ENCODE measurements at regions not wholly inside any gene's neighbourhood (a gene's known extent, or its start where the extent isn't known, plus 50 kb on each side); places are given as distances from the start of the nearest gene placed in this dataset.
"Not testable (repeated sequence)": the region's sequence is repeated elsewhere in the genome, so short reads cannot be mapped to it uniquely, and the experiment has no call there.

GRCh38 chr15:79562403-79562815, 130.3 kb downstream of the MINAR1 start:
- no peak overlapping the region for H3K4me2 ChIP-seq (ENCODE audit: low read length)
- no peaks in the 10 kb centered on the region for H3K27me3 ChIP-seq (ENCODE audit: control insufficient read depth, insufficient read depth, low read length)
- H3K79me2 ChIP-seq = no peaks in the 10 kb centered on the region
- no peak for TF ChIP-seq CTCF (IDR thresholded peaks at IDR 0.05)
- no peak overlapping the region for H3K9ac ChIP-seq
- H3K9me3 ChIP-seq (ENCODE audit: control insufficient read depth, low read length) = no peaks in the 10 kb centered on the region
- no peak overlapping the region for H3K4me3 ChIP-seq (ENCODE audit: low read depth, low read length)
- H3K36me3 ChIP-seq (ENCODE audit: control insufficient read depth, insufficient read depth, low read length) = no peaks in the 10 kb centered on the region
- H2AFZ ChIP-seq = no peak overlapping the region
- H3K4me1 ChIP-seq = no peaks in the 10 kb centered on the region
- H3K27ac ChIP-seq = no peak overlapping the region

- no peaks in the 10 kb centered on the region for H3K4me1 ChIP-seq
- no peak overlapping the region for H3K9ac ChIP-seq
- TF ChIP-seq CTCF (IDR thresholded peaks at IDR 0.05) = no peak
- no peak overlapping the region for H2AFZ ChIP-seq
- H3K27ac ChIP-seq = no peak overlapping the region
- H3K36me3 ChIP-seq (ENCODE audit: control insufficient read depth, insufficient read depth, low read length) = no peaks in the 10 kb centered on the region
- H3K9me3 ChIP-seq (ENCODE audit: control insufficient read depth, low read length) = no peaks in the 10 kb centered on the region
- no peaks in the 10 kb centered on the region for H3K79me2 ChIP-seq
- H3K27me3 ChIP-seq (ENCODE audit: control insufficient read depth, insufficient read depth, low read length) = no peaks in the 10 kb centered on the region
- no peak overlapping the region for H3K4me3 ChIP-seq (ENCODE audit: low read depth, low read length)
- H3K4me2 ChIP-seq (ENCODE audit: low read length) = no peak overlapping the region
These were observed 130.8 kb downstream of the MINAR1 start for GRCh38 chr15:79562899-79563298.

GRCh38 chr15:79570004-79570403, 137.9 kb downstream of the MINAR1 start:
- Histone ChIP-seq H3K79me2 (no peaks in the 10 kb centered on the region), H2AFZ (no peak overlapping the region), H3K27me3 (ENCODE audit: control insufficient read depth, insufficient read depth, low read length) (no peaks in the 10 kb centered on the region), H3K9ac (no peak overlapping the region), H3K27ac (no peak overlapping the region), H3K4me2 (ENCODE audit: low read length) (no peak overlapping the region), H3K36me3 (ENCODE audit: control insufficient read depth, insufficient read depth, low read length) (no peaks in the 10 kb centered on the region), H3K9me3 (ENCODE audit: control insufficient read depth, low read length) (no peaks in the 10 kb centered on the region), H3K4me3 (ENCODE audit: low read depth, low read length) (no peak overlapping the region), H3K4me1 (no peaks in the 10 kb centered on the region)
- no peak for TF ChIP-seq CTCF (IDR thresholded peaks at IDR 0.05)

GRCh38 chr15:79572691-79573404, 140.7 kb downstream of the MINAR1 start:
- Histone ChIP-seq H3K4me2 (ENCODE audit: low read length) (no peak overlapping the region), H2AFZ (no peak overlapping the region), H3K9ac (no peak overlapping the region), H3K27ac (no peak overlapping the region), H3K79me2 (no peaks in the 10 kb centered on the region), H3K36me3 (ENCODE audit: control insufficient read depth, insufficient read depth, low read length) (no peaks in the 10 kb centered on the region), H3K9me3 (ENCODE audit: control insufficient read depth, low read length) (no peaks in the 10 kb centered on the region), H3K4me1 (no peaks in the 10 kb centered on the region), H3K4me3 (ENCODE audit: low read depth, low read length) (no peak overlapping the region), H3K27me3 (ENCODE audit: control insufficient read depth, insufficient read depth, low read length) (no peaks in the 10 kb centered on the region)
- no peak for TF ChIP-seq CTCF (IDR thresholded peaks at IDR 0.05)

GRCh38 chr15:79574431-79575273, 142.5 kb downstream of the MINAR1 start:
- not testable (repeated sequence) for H3K36me3 ChIP-seq (ENCODE audit: control insufficient read depth, insufficient read depth, low read length); H3K9me3 ChIP-seq (ENCODE audit: control insufficient read depth, low read length); H3K79me2 ChIP-seq; H3K4me2 ChIP-seq (ENCODE audit: low read length); H3K9ac ChIP-seq; H3K4me3 ChIP-seq (ENCODE audit: low read depth, low read length); H3K27me3 ChIP-seq (ENCODE audit: control insufficient read depth, insufficient read depth, low read length); H3K4me1 ChIP-seq; H3K27ac ChIP-seq; H2AFZ ChIP-seq

All from parathyroid adenoma (tissue), 2 donors.